Karpas-422 (cell line): ENCODE measurements at regions not wholly inside any gene's neighbourhood (a gene's known extent, or its start where the extent isn't known, plus 50 kb on each side); places are given as distances from the start of the nearest gene placed in this dataset.
"Not testable (repeated sequence)": the region's sequence is repeated elsewhere in the genome, so short reads cannot be mapped to it uniquely, and the experiment has no call there.

Source experiments
- DNase-seq: peaks from one replicate; pipeline ENCODE4 v3.0.0-alpha.2; 2015
- H2AFZ ChIP-seq: fragments of 200-600 bp; sonication (generic); 2 replicates; pipeline ENCODE4 v1.6.1; 2014; ENCODE audit warnings: antibody characterized with exemption, low read length, mixed read lengths
- H3K27ac ChIP-seq: fragments of 200-600 bp; sonication (generic); 2 replicates; pipeline ENCODE4 v1.5.1; 2014; ENCODE audit warnings: mild to moderate bottlenecking, low read length, moderate library complexity
- H3K27me3 ChIP-seq: fragments of 200-600 bp; sonication (generic); 2 replicates; pipeline ENCODE4 v1.6.1; 2014; ENCODE audit warnings: low read length, mixed read lengths
- H3K36me3 ChIP-seq: fragments of 200-600 bp; sonication (generic); 2 replicates; pipeline ENCODE4 v1.6.1; 2014; ENCODE audit warnings: low read length, mixed read lengths; ENCODE audit not compliant: insufficient read depth
- H3K4me1 ChIP-seq: fragments of 200-600 bp; sonication (generic); 2 replicates; pipeline ENCODE4 v1.6.1; 2014; ENCODE audit warnings: mild to moderate bottlenecking, low read length, mixed read lengths
- H3K4me2 ChIP-seq: fragments of 200-600 bp; sonication (generic); 2 replicates; pipeline ENCODE4 v1.6.1; 2014; ENCODE audit warnings: low read length, low read depth, mild to moderate bottlenecking; ENCODE audit not compliant: poor library complexity, severe bottlenecking
- H3K4me3 ChIP-seq: fragments of 200-600 bp; sonication (generic); 2 replicates; pipeline ENCODE4 v1.5.1; 2014; ENCODE audit warnings: mild to moderate bottlenecking, antibody characterized with exemption, low read length, mixed read lengths
- H3K79me2 ChIP-seq: fragments of 200-600 bp; sonication (generic); 2 replicates; pipeline ENCODE4 v1.6.1; 2014; ENCODE audit warnings: mild to moderate bottlenecking, low read length, mixed read lengths
- H3K9ac ChIP-seq: fragments of 200-600 bp; sonication (generic); 2 replicates; pipeline ENCODE4 v1.6.0; 2014; ENCODE audit warnings: low read length
- H3K9me2 ChIP-seq: fragments of 200-600 bp; sonication (generic), shearing (Covaris generic); replicated peaks from 2 replicates; pipeline ENCODE4 v1.6.0; 2014; ENCODE audit warnings: mild to moderate bottlenecking, low read length, moderate library complexity; ENCODE audit not compliant: insufficient read depth
- H3K9me3 ChIP-seq: fragments of 300-700, 200-600 bp; sonication (generic); 2 replicates; pipeline ENCODE4 v1.6.1; 2014; ENCODE audit warnings: low read length, mixed read lengths
- H4K20me1 ChIP-seq: fragments of 200-600 bp; sonication (generic); 2 replicates; pipeline ENCODE4 v1.6.1; 2014; ENCODE audit warnings: mild to moderate bottlenecking, antibody characterized with exemption, low read length, low read depth; ENCODE audit not compliant: insufficient read depth

- no peaks in the 10 kb centered on the region for H3K9me2 ChIP-seq
- H3K36me3 ChIP-seq, result no peaks in the 10 kb centered on the region
- H3K4me1 ChIP-seq, result no peaks in the 10 kb centered on the region
- H3K79me2 ChIP-seq, result no peaks in the 10 kb centered on the region
- no peak overlapping the region for H3K27ac ChIP-seq
- H3K27me3 ChIP-seq, result no peaks in the 10 kb centered on the region
- DNase-seq, result no peak
- H3K4me3 ChIP-seq, result no peak overlapping the region
- no peak overlapping the region for H3K9ac ChIP-seq
- H3K4me2 ChIP-seq, result no peak overlapping the region
- no peaks in the 10 kb centered on the region for H4K20me1 ChIP-seq
- no peaks in the 10 kb centered on the region for H3K9me3 ChIP-seq
- no peak overlapping the region for H2AFZ ChIP-seq
These were observed 139.7 kb upstream of the CFAP20DC start for GRCh38 chr3:59189526-59189925.

DNA sequence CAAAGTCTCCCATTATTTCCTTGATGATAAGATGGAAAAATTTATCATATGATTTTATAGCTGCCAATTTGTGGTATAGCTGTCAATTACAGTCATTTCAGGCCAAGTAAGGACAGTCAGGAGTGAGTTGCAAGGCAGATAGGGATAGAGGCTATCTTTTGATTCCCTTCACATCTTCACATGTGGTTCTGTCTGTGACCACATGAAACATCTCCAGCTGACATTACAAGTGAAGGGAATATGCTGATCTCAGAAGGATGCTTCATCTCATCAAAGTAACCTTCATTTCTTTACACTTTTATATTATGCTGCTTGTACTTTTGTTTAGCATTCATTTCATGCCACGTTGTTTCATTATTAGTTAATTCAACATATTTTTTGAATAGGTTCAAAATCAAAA lies 136.9 kb upstream of the CFAP20DC start:
- Histone ChIP-seq H3K27ac (no peak overlapping the region), H2AFZ (no peak overlapping the region)
- no peak for DNase-seq

DNA sequence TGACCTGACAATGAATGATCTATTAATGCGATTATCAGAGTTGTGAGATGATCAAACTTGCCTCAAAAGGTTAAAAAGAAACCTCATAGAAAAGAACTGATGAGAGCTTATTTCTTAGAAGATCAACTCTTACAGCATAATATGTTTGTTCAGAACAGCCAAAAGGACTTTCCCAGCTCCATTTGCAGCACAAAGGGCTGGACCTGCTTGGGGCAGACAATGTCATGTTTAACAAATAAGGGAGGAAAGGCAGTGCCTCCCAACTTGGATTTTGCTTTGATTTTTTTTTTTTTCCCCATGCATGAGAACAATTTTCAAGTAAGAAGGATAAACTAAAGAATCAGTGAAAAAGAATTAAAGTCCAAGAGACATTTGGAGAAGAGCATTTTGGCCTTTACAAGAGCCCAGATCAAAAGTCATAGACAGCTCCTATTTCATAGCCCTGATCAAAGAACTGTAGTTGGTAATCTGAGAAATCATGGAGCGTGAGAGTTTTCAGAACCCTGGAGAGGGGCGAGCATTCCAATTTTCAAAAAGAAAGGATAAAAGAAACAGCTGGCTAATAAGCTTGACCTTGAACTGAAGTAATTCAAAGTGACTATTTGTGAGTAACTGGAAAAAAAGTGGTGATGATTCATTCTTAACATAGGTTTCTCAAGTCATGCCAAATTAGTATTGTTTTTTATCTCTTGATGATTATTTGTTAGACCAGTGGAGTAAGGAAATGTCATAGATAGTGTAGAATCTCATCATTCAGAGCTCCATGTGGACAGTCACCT lies 136.0 kb upstream of the CFAP20DC start:
- H3K27me3 ChIP-seq, result no peaks in the 10 kb centered on the region
- no peaks in the 10 kb centered on the region for H3K36me3 ChIP-seq
- H3K27ac ChIP-seq, result no peak overlapping the region
- no peaks in the 10 kb centered on the region for H3K79me2 ChIP-seq
- no peak overlapping the region for H2AFZ ChIP-seq
- no peaks in the 10 kb centered on the region for H3K9me2 ChIP-seq
- H3K4me3 ChIP-seq, result no peak overlapping the region
- H3K9me3 ChIP-seq, result no peaks in the 10 kb centered on the region
- no peak overlapping the region for H3K4me2 ChIP-seq
- H3K4me1 ChIP-seq, result no peaks in the 10 kb centered on the region
- no peak for DNase-seq
- H4K20me1 ChIP-seq, result no peaks in the 10 kb centered on the region
- no peak overlapping the region for H3K9ac ChIP-seq

More for the DNA sequence above, 136.9 kb upstream of the CFAP20DC start:
- no peaks in the 10 kb centered on the region for H3K4me1 ChIP-seq
- no peaks in the 10 kb centered on the region for H3K9me2 ChIP-seq
- no peaks in the 10 kb centered on the region for H3K36me3 ChIP-seq
- no peaks in the 10 kb centered on the region for H3K27me3 ChIP-seq
- H3K4me3 ChIP-seq, result no peak overlapping the region
- no peaks in the 10 kb centered on the region for H3K9me3 ChIP-seq
- no peak overlapping the region for H3K9ac ChIP-seq
- H3K4me2 ChIP-seq, result no peak overlapping the region
- H3K79me2 ChIP-seq, result no peaks in the 10 kb centered on the region
- no peaks in the 10 kb centered on the region for H4K20me1 ChIP-seq

DNA sequence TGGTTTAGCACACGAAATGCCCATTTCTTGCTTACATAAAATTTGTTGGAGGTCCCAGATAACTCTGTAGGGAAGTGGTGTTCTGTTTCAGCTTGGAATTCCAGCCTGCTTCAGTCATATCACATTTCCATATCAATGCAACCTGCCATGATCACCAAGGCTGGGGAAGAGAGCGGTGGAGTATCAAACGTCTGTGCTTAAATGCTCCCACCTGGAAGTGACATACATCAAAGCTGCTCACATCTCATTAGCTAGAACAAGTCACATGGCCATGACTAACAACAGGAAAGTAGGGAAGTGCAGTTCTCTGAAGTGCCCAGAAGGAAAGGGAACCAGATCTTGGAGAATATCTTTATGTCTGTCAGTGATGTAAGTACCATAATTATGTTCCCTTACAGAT lies 130.2 kb upstream of the CFAP20DC start:
- H3K4me3 ChIP-seq, result no peak overlapping the region
- H3K9me2 ChIP-seq, result no peaks in the 10 kb centered on the region
- no peak overlapping the region for H3K9ac ChIP-seq
- H4K20me1 ChIP-seq, result no peaks in the 10 kb centered on the region
- H3K27ac ChIP-seq, result no peak overlapping the region
- H3K4me2 ChIP-seq, result no peak overlapping the region
- H3K36me3 ChIP-seq, result no peaks in the 10 kb centered on the region
- DNase-seq, result no peak
- no peaks in the 10 kb centered on the region for H3K27me3 ChIP-seq
- H2AFZ ChIP-seq, result no peak overlapping the region
- no peaks in the 10 kb centered on the region for H3K9me3 ChIP-seq
- H3K79me2 ChIP-seq, result no peaks in the 10 kb centered on the region
- no peaks in the 10 kb centered on the region for H3K4me1 ChIP-seq

DNA sequence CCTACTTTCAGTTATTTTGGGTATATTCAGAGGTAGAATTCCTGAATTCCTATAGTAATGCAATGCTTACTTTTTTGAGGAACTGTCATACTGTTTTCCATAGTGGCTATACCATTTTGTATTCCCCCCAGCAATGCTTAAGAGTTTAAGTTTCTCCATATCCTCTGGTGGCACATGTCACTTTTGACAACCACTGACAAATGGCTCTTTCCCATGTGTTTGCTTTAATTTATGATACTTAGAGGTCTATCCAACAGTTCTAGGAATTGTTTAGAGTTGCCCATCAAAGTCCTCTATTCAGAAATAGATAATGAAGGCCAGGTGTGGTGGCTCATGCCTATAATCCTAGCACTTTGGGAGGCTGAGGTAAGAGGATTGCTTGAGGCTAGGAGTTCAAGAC lies 128.9 kb upstream of the CFAP20DC start:
- H3K9me2 ChIP-seq, result no peaks in the 10 kb centered on the region
- DNase-seq, result no peak
- H3K4me2 ChIP-seq, result no peak overlapping the region
- H4K20me1 ChIP-seq, result no peaks in the 10 kb centered on the region
- H3K9me3 ChIP-seq, result no peaks in the 10 kb centered on the region
- H3K4me1 ChIP-seq, result no peaks in the 10 kb centered on the region
- H3K4me3 ChIP-seq, result no peak overlapping the region
- H2AFZ ChIP-seq, result no peak overlapping the region
- no peaks in the 10 kb centered on the region for H3K27me3 ChIP-seq
- H3K79me2 ChIP-seq, result no peaks in the 10 kb centered on the region
- no peak overlapping the region for H3K9ac ChIP-seq
- no peak overlapping the region for H3K27ac ChIP-seq
- no peaks in the 10 kb centered on the region for H3K36me3 ChIP-seq

- DNase-seq, result no peak
- H3K9me2 ChIP-seq, result no peaks in the 10 kb centered on the region
- no peak overlapping the region for H2AFZ ChIP-seq
- no peaks in the 10 kb centered on the region for H3K27me3 ChIP-seq
- H3K4me2 ChIP-seq, result no peak overlapping the region
- no peak overlapping the region for H3K27ac ChIP-seq
- H3K79me2 ChIP-seq, result no peaks in the 10 kb centered on the region
- H4K20me1 ChIP-seq, result no peaks in the 10 kb centered on the region
- no peaks in the 10 kb centered on the region for H3K4me1 ChIP-seq
- H3K4me3 ChIP-seq, result no peak overlapping the region
- H3K9ac ChIP-seq, result no peak overlapping the region
- H3K9me3 ChIP-seq, result no peaks in the 10 kb centered on the region
- no peaks in the 10 kb centered on the region for H3K36me3 ChIP-seq
These were observed 121.7 kb upstream of the CFAP20DC start for GRCh38 chr3:59171491-59171890.

- H3K9me2 ChIP-seq, H3K4me1 ChIP-seq, H3K4me3 ChIP-seq, H3K27me3 ChIP-seq, H3K4me2 ChIP-seq, DNase-seq, H3K27ac ChIP-seq, H3K79me2 ChIP-seq, H3K36me3 ChIP-seq, H3K9me3 ChIP-seq, H4K20me1 ChIP-seq, H2AFZ ChIP-seq, H3K9ac ChIP-seq: not testable (repeated sequence)
These were observed 120.3 kb upstream of the CFAP20DC start for GRCh38 chr3:59170166-59170565.

GRCh38 chr3:59167756-59168155 lies 117.9 kb upstream of the CFAP20DC start:
- no peaks in the 10 kb centered on the region for H3K36me3 ChIP-seq
- H3K9me2 ChIP-seq, result no peaks in the 10 kb centered on the region
- DNase-seq, result no peak
- no peak overlapping the region for H3K4me3 ChIP-seq
- no peak overlapping the region for H3K4me2 ChIP-seq
- H3K27ac ChIP-seq, result no peak overlapping the region
- no peak overlapping the region for H2AFZ ChIP-seq
- H3K4me1 ChIP-seq, result no peaks in the 10 kb centered on the region
- H3K9me3 ChIP-seq, result no peaks in the 10 kb centered on the region
- H4K20me1 ChIP-seq, result no peaks in the 10 kb centered on the region
- no peak overlapping the region for H3K9ac ChIP-seq
- no peaks in the 10 kb centered on the region for H3K79me2 ChIP-seq
- no peaks in the 10 kb centered on the region for H3K27me3 ChIP-seq
